ENCODE measurements at regions not wholly inside any gene's neighbourhood (a gene's known extent, or its start where the extent isn't known, plus 50 kb on each side); places are given as distances from the start of the nearest gene placed in this dataset.

DNA sequence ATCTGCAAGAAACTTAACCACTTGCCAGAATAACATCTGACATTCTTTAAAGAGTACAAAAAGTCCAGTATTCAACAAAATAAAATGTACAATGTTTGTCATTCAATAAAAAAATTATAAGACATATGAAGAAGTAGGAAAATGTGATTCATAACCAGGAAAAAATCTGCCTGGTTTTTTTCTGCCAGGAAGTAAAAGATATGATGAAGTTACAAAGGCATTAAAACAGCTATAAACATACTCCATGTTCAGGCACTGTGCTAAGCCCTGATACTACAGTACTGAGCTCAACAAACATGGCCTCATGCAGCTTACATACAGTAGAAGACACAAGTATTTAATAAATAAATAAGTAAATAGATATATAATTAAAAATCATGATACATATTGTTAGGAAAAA lies 178.4 kb upstream of the STT3B start:
- H3K4ac ChIP-seq (ENCODE audit: low read depth in 1 of 2, low read length in 2 of 2): no peak overlapping the region

DNA sequence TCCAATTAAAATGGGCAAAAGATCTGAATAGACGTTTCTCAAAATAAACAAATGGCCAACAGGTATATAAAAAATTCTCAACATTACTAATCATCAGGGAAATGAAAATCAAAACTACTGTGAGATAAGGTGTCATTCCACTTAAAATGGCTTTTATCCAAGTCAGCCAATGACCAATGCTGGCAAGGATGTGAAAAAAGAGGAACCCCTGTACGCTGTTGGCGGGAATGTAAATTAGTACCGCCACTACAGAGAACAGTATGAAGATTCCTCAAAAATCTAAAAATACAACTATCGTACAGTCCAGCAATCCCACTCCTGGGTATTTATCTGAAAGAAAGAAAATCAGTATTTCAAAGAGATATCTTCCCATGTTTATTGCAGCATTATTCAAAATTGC lies 176.9 kb upstream of the STT3B start:
- no peak overlapping the region for H2AFZ ChIP-seq (ENCODE audit: low read depth, low read length)
- no peak for DNase-seq
- no peaks in the 10 kb centered on the region for H3K9me3 ChIP-seq (ENCODE audit: control insufficient read depth, low read length)
- no peak overlapping the region for H3K4me2 ChIP-seq (ENCODE audit: low read length, poor library complexity, severe bottlenecking)
- no peak overlapping the region for H2BK5ac ChIP-seq (ENCODE audit: low read depth, low read length, poor library complexity, severe bottlenecking)
- H3K18ac ChIP-seq (ENCODE audit: low read depth in 1 of 2, low read length in 2 of 2): no peak overlapping the region
- 100% methylated on average over 1 of the region's 5 CpGs for WGBS
- H3K27ac ChIP-seq (ENCODE audit: low read length, poor library complexity, severe bottlenecking): no peak overlapping the region
- H3K4me3 ChIP-seq (ENCODE audit: insufficient read depth in 1 of 2, low read depth in 1 of 2, low read length in 2 of 2): no peak overlapping the region
- H3K14ac ChIP-seq (ENCODE audit: low read length in 2 of 2): no peak overlapping the region
- no peak overlapping the region for H3K4ac ChIP-seq (ENCODE audit: low read depth in 1 of 2, low read length in 2 of 2)
- no peak overlapping the region for H4K91ac ChIP-seq (ENCODE audit: low read length)
- H2AK5ac ChIP-seq (ENCODE audit: low read length, severe bottlenecking): no peak overlapping the region
- H3K23ac ChIP-seq (ENCODE audit: low read length in 2 of 2): no peak overlapping the region
- H4K8ac ChIP-seq (ENCODE audit: low read length): no peak overlapping the region
- H3K36me3 ChIP-seq (ENCODE audit: control insufficient read depth in 1 of 2, insufficient read depth in 2 of 2, low read depth in 1 of 2, low read length in 2 of 2): no peaks in the 10 kb centered on the region
- no peak overlapping the region for H3K9ac ChIP-seq (ENCODE audit: low read length)
- no peak overlapping the region for H2BK12ac ChIP-seq (ENCODE audit: low read length in 2 of 2)
- H3K79me1 ChIP-seq (replicated peaks; ENCODE audit: low read length, poor library complexity, severe bottlenecking): no peaks in the 10 kb centered on the region
- no peaks in the 10 kb centered on the region for H3K27me3 ChIP-seq (ENCODE audit: control insufficient read depth in 1 of 2, insufficient read depth in 1 of 2, low read length in 2 of 2)
- peaks cover 2% of the 10 kb centered on the region for H3K4me1 ChIP-seq (ENCODE audit: control insufficient read depth, insufficient read depth, low read depth, low read length)
- no peak overlapping the region for H2BK120ac ChIP-seq (ENCODE audit: low read depth, low read length)
- no peak overlapping the region for H2BK15ac ChIP-seq (ENCODE audit: low read depth, poor library complexity, severe bottlenecking)

More for the DNA sequence above, 178.4 kb upstream of the STT3B start:
- Histone ChIP-seq H4K91ac (ENCODE audit: low read length) (no peak overlapping the region), H2BK15ac (ENCODE audit: low read depth, poor library complexity, severe bottlenecking) (no peak overlapping the region), H3K23ac (ENCODE audit: low read length in 2 of 2) (no peak overlapping the region), H3K27me3 (ENCODE audit: control insufficient read depth in 1 of 2, insufficient read depth in 1 of 2, low read length in 2 of 2) (no peaks in the 10 kb centered on the region), H2BK12ac (ENCODE audit: low read length in 2 of 2) (no peak overlapping the region), H2AK5ac (ENCODE audit: low read length, severe bottlenecking) (no peak overlapping the region), H3K18ac (ENCODE audit: low read depth in 1 of 2, low read length in 2 of 2) (no peak overlapping the region), H3K79me1 (replicated peaks; ENCODE audit: low read length, poor library complexity, severe bottlenecking) (no peaks in the 10 kb centered on the region), H3K14ac (ENCODE audit: low read length in 2 of 2) (no peak overlapping the region), H3K4me2 (ENCODE audit: low read length, poor library complexity, severe bottlenecking) (no peak overlapping the region), H3K36me3 (ENCODE audit: control insufficient read depth in 1 of 2, insufficient read depth in 2 of 2, low read depth in 1 of 2, low read length in 2 of 2) (no peaks in the 10 kb centered on the region), H3K4me3 (ENCODE audit: insufficient read depth in 1 of 2, low read depth in 1 of 2, low read length in 2 of 2) (no peak overlapping the region), H3K9me3 (ENCODE audit: control insufficient read depth, low read length) (no peaks in the 10 kb centered on the region), H3K9ac (ENCODE audit: low read length) (no peak overlapping the region), H2BK5ac (ENCODE audit: low read depth, low read length, poor library complexity, severe bottlenecking) (no peak overlapping the region), H3K27ac (ENCODE audit: low read length, poor library complexity, severe bottlenecking) (no peak overlapping the region), H4K8ac (ENCODE audit: low read length) (no peak overlapping the region), H2AFZ (ENCODE audit: low read depth, low read length) (no peak overlapping the region), H2BK120ac (ENCODE audit: low read depth, low read length) (no peak overlapping the region), H3K4me1 (ENCODE audit: control insufficient read depth, insufficient read depth, low read depth, low read length) (peaks cover 2% of the 10 kb centered on the region)
- no peak for DNase-seq

DNA sequence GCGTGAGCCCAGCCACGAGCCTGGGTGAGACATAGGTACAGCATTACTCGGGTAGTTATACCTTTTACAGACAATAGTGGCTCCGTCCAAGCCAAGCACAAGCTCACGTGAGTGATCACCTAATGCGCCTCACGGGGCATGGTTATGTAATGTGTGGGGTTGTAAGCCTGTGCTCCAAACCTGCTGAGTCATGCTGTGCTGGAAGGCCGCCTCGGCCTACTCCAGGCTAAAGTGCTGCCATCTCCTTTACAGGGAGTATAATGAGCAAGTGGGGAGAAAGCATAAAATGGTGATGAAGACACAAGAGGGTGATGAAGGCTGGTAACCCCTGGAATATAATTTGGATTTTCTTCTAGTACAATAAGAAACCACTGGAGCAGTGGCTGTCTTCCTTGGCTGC lies 175.8 kb upstream of the STT3B start:
- Histone ChIP-seq H3K18ac (ENCODE audit: low read depth in 1 of 2, low read length in 2 of 2) (no peak overlapping the region), H2BK12ac (ENCODE audit: low read length in 2 of 2) (peak overlapping the region in 1 of 2 experiments; percentile 88), H2AK5ac (ENCODE audit: low read length, severe bottlenecking) (no peak overlapping the region), H3K27ac (ENCODE audit: low read length, poor library complexity, severe bottlenecking) (no peak overlapping the region), H4K8ac (ENCODE audit: low read length) (no peak overlapping the region), H3K9ac (ENCODE audit: low read length) (no peak overlapping the region), H3K4me3 (ENCODE audit: insufficient read depth in 1 of 2, low read depth in 1 of 2, low read length in 2 of 2) (no peak overlapping the region), H2BK5ac (ENCODE audit: low read depth, low read length, poor library complexity, severe bottlenecking) (no peak overlapping the region), H3K4me2 (ENCODE audit: low read length, poor library complexity, severe bottlenecking) (no peak overlapping the region), H3K4me1 (ENCODE audit: control insufficient read depth, insufficient read depth, low read depth, low read length) (peaks cover 2% of the 10 kb centered on the region), H3K36me3 (ENCODE audit: control insufficient read depth in 1 of 2, insufficient read depth in 2 of 2, low read depth in 1 of 2, low read length in 2 of 2) (no peaks in the 10 kb centered on the region), H3K14ac (ENCODE audit: low read length in 2 of 2) (peak overlapping the region in 1 of 2 experiments; percentile 48), H3K79me1 (replicated peaks; ENCODE audit: low read length, poor library complexity, severe bottlenecking) (no peaks in the 10 kb centered on the region), H3K9me3 (ENCODE audit: control insufficient read depth, low read length) (no peaks in the 10 kb centered on the region), H3K23ac (ENCODE audit: low read length in 2 of 2) (no peak overlapping the region), H3K27me3 (ENCODE audit: control insufficient read depth in 1 of 2, insufficient read depth in 1 of 2, low read length in 2 of 2) (no peaks in the 10 kb centered on the region), H2AFZ (ENCODE audit: low read depth, low read length) (no peak overlapping the region), H2BK120ac (ENCODE audit: low read depth, low read length) (no peak overlapping the region), H3K4ac (ENCODE audit: low read depth in 1 of 2, low read length in 2 of 2) (no peak overlapping the region), H4K91ac (ENCODE audit: low read length) (peak overlapping the region; percentile 2), H2BK15ac (ENCODE audit: low read depth, poor library complexity, severe bottlenecking) (peak overlapping the region; percentile 67)
- WGBS: 92% methylated on average over 9 of the region's 9 CpGs
- no peak for DNase-seq

DNA sequence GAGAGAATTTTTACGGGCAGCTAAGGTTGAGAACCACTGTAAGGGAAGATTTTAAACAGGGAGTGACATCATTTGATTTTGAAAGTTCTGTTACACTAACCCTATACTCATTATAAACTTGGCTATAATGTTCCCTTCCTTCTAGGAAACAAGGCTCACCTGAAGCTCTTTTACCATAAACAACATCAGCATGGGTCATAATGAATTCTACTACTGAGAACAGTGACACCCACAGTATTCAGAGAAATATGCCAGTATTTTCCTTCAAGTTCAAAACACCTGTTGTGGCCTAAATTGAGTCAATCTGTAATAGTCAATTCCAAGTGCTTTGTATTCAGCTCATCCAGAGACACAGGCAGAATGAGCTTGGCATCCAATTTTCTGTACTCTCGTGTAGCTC lies 175.3 kb upstream of the STT3B start:
- WGBS: 94% methylated on average over 2 of the region's 2 CpGs
- H3K27ac ChIP-seq (ENCODE audit: low read length, poor library complexity, severe bottlenecking): no peak overlapping the region
- H3K4ac ChIP-seq (ENCODE audit: low read depth in 1 of 2, low read length in 2 of 2): no peak overlapping the region
- no peak overlapping the region for H2AFZ ChIP-seq (ENCODE audit: low read depth, low read length)
- H2AK5ac ChIP-seq (ENCODE audit: low read length, severe bottlenecking): no peak overlapping the region
- no peaks in the 10 kb centered on the region for H3K9me3 ChIP-seq (ENCODE audit: control insufficient read depth, low read length)
- H3K4me3 ChIP-seq (ENCODE audit: insufficient read depth in 1 of 2, low read depth in 1 of 2, low read length in 2 of 2): no peak overlapping the region
- H3K4me1 ChIP-seq (ENCODE audit: control insufficient read depth, insufficient read depth, low read depth, low read length): peaks cover 2% of the 10 kb centered on the region
- no peak overlapping the region for H2BK120ac ChIP-seq (ENCODE audit: low read depth, low read length)
- no peak overlapping the region for H3K18ac ChIP-seq (ENCODE audit: low read depth in 1 of 2, low read length in 2 of 2)
- no peaks in the 10 kb centered on the region for H3K27me3 ChIP-seq (ENCODE audit: control insufficient read depth in 1 of 2, insufficient read depth in 1 of 2, low read length in 2 of 2)
- DNase-seq: no peak
- no peak overlapping the region for H4K91ac ChIP-seq (ENCODE audit: low read length)
- no peaks in the 10 kb centered on the region for H3K79me1 ChIP-seq (replicated peaks; ENCODE audit: low read length, poor library complexity, severe bottlenecking)
- H2BK15ac ChIP-seq (ENCODE audit: low read depth, poor library complexity, severe bottlenecking): no peak overlapping the region
- H4K8ac ChIP-seq (ENCODE audit: low read length): no peak overlapping the region
- no peak overlapping the region for H2BK5ac ChIP-seq (ENCODE audit: low read depth, low read length, poor library complexity, severe bottlenecking)
- H3K4me2 ChIP-seq (ENCODE audit: low read length, poor library complexity, severe bottlenecking): no peak overlapping the region
- no peak overlapping the region for H3K23ac ChIP-seq (ENCODE audit: low read length in 2 of 2)
- no peaks in the 10 kb centered on the region for H3K36me3 ChIP-seq (ENCODE audit: control insufficient read depth in 1 of 2, insufficient read depth in 2 of 2, low read depth in 1 of 2, low read length in 2 of 2)
- no peak overlapping the region for H3K9ac ChIP-seq (ENCODE audit: low read length)
- no peak overlapping the region for H2BK12ac ChIP-seq (ENCODE audit: low read length in 2 of 2)
- no peak overlapping the region for H3K14ac ChIP-seq (ENCODE audit: low read length in 2 of 2)
